Motor neuron (in vitro differentiated cells): ENCODE measurements at regions not wholly inside any gene's neighbourhood (a gene's known extent, or its start where the extent isn't known, plus 50 kb on each side); places are given as distances from the start of the nearest gene placed in this dataset.
"Not testable (repeated sequence)": the region's sequence is repeated elsewhere in the genome, so short reads cannot be mapped to it uniquely, and the experiment has no call there.

Source experiments
- ATAC-seq, 8 experiments: fragments of 200-7000 bp; cut with Tn5 transposase; replicated peaks in 6 of 8; 2 replicates each; pipeline ENCODE4 v1.8.0; 2021; ENCODE audit warnings: mild to moderate bottlenecking in 8 of 8, moderate library complexity in 8 of 8
- H3K27ac ChIP-seq, 2 donors: fragments of 250-450 bp; sonication (Bioruptor Pico); 2 replicates each; pipeline ENCODE4 v1.9.0; 2021; ENCODE audit warnings: antibody characterized with exemption in 2 of 2, mild to moderate bottlenecking in 2 of 2, moderate library complexity in 1 of 2
- H3K4me1 ChIP-seq, 2 donors: fragments of 250-450 bp; sonication (Bioruptor Pico); replicated peaks in 1 of 2; 2 replicates each; pipeline ENCODE4 v1.6.1; 2021; ENCODE audit warnings: antibody characterized with exemption in 2 of 2, mild to moderate bottlenecking in 2 of 2, moderate library complexity in 1 of 2
- H3K4me3 ChIP-seq, 5 donors: fragments of 250-450 bp; sonication (Bioruptor Pico); 2 replicates each; pipeline ENCODE4 v1.9.0; 2021; ENCODE audit warnings: antibody characterized with exemption in 5 of 5, mild to moderate bottlenecking in 5 of 5, moderate library complexity in 4 of 5
- WGBS, 10 experiments: fragments of 450-650 bp; shearing (Covaris generic); methylation state at CpG; one replicate each; pipeline ENCODE4 v1.0.0; 2022; 5-methylcytosine and 5-hydroxymethylcytosine counted together
- in situ Hi-C, 9 experiments: fragments of 400-800 bp; cut with MboI; loops; one replicate each; pipeline ENCODE4 v1.15.0; 2021; ENCODE audit warnings: low sequenced_read_pairs in 9 of 9, low pct_unique_long_range_greater_than_20kb in 2 of 9; ENCODE audit not compliant: unreplicated experiment in 9 of 9

DNA sequence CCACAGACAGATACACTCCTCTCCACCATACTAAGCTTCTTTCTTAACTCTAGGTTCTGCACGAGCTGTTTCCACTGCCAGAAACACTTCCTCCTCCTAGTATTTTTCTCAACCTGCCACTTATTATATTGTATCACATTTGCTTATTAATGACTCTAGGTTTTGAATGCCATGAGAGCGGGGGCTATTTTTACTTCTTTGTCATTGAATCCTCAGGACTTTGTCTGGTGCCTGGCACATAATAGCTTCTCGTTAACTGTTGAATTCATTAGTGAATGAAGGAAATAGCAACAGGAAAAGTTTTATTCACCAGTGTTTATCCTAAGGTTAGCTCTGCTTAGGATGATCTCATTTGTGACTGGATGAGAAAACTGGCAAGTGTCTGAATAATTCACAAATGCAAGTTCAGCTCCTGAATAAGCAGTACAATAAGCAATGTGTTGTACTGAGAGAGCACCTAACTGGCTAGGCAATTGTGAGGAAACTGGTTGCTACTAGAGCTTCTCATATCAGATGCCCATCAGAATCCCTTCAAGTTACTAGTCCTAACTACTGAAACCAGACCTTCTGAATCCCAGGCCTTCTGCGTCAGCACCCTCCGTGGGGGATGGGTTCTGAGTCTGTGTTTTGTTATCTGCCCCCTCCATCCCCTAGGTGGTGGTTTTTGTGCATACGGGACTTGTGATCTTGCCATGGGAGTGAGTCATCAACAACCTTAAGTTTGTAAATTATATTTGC lies 92.7 kb downstream of the LSMEM1 start:
- H3K27ac ChIP-seq = no peak overlapping the region
- peaks cover 0 to 3% of the 10 kb centered on the region in 2 donors for H3K4me1 ChIP-seq
- no peak overlapping the region for H3K4me3 ChIP-seq
- peak; percentile 29 to 87 (median 55) for ATAC-seq
- in situ Hi-C loops = loop anchor here in 1 of 9 experiments (25.0 kb wide), 1 partner anchor 314 kb away; no protein-coding TSS in a partner anchor
- 16 to 100% (median 67%) methylated on average over 1 to 6 of the region's 6 CpGs; no CpG with 5 or more reads in 1 of the 10 experiments for WGBS, 10 experiments

- ATAC-seq = no peak
- H3K27ac ChIP-seq = no peak overlapping the region
- in situ Hi-C loops = no loop called here
- 10 to 89% (median 60%) methylated on average over 1 of the region's 1 CpG; no CpG with 5 or more reads in 7 of the 10 experiments for WGBS, 10 experiments
- H3K4me3 ChIP-seq = no peak overlapping the region
- H3K4me1 ChIP-seq = peaks cover 0 to 3% of the 10 kb centered on the region in 2 donors
Observed at GRCh38 chr7:112575864-112576263, 95.1 kb downstream of the LSMEM1 start.

GRCh38 chr7:112579388-112579787 lies 98.6 kb downstream of the LSMEM1 start:
- Histone ChIP-seq H3K4me3 (no peak overlapping the region), H3K27ac (no peak overlapping the region), H3K4me1 (no peaks in the 10 kb centered on the region)
- no peak for ATAC-seq
- in situ Hi-C loops = no loop called here
- WGBS, 10 experiments = 24 to 100% (median 82%) methylated on average over 1 to 4 of the region's 4 CpGs

- Histone ChIP-seq H3K27ac (no peak overlapping the region), H3K4me1 (no peaks in the 10 kb centered on the region), H3K4me3 (no peak overlapping the region)
- 70 to 97% (median 87%) methylated on average over 1 to 5 of the region's 5 CpGs; no CpG with 5 or more reads in 2 of the 10 experiments for WGBS, 10 experiments
- in situ Hi-C loops = no loop called here
- no peak for ATAC-seq
Observed at GRCh38 chr7:112580717-112581435, 100.1 kb downstream of the LSMEM1 start.

DNA sequence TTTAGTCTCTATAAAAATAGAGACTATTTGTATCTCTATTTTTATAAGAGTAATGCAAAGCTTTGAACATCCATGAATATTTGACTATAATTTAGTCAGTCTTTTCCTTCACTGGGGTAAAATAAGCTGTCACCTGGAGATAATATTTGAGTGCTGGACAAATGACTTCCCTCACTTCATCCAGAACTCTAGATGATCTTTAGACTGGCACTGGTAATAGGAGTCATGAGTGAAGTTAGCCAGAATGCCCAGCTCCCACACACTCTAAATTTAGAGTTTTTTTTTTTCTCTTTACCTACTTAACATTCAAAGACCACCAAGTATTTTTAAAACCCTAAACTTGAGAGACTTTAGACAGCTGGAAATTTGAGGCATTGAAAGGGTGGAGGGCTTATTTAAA lies 100.7 kb downstream of the LSMEM1 start:
- in situ Hi-C loops = no loop called here
- Histone ChIP-seq H3K4me3 (no peak overlapping the region), H3K4me1 (no peaks in the 10 kb centered on the region), H3K27ac (no peak overlapping the region)
- no peak for ATAC-seq

DNA sequence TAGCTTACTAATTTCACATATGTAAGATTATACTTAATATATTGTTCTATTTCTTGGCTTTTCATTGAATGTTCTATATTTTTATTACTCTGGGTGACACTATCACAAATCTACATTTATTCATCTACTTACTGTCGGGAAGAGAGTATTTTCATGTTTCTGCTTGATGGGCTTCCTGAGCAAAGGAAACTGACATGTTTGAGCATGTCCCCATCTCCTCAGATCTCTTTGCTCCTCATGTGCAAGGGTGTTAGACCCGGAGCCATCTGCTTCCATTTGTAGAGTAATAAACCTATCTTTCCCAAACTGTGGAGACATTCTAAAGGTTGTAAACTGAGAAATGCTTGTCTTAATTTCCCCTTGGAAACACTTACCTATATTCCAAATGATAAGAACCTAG lies 103.5 kb downstream of the LSMEM1 start:
- ATAC-seq = no peak
- H3K4me1 ChIP-seq = no peaks in the 10 kb centered on the region
- in situ Hi-C loops = no loop called here
- no peak overlapping the region for H3K4me3 ChIP-seq
- H3K27ac ChIP-seq = no peak overlapping the region
- 4 to 100% (median 67%) methylated on average over 1 to 2 of the region's 2 CpGs; no CpG with 5 or more reads in 1 of the 10 experiments for WGBS, 10 experiments

GRCh38 chr7:112587504-112587903 lies 106.7 kb downstream of the LSMEM1 start:
- in situ Hi-C loops = no loop called here
- Histone ChIP-seq H3K27ac (no peak overlapping the region), H3K4me1 (no peaks in the 10 kb centered on the region), H3K4me3 (no peak overlapping the region)
- no peak for ATAC-seq
- WGBS, 10 experiments = 67 to 100% (median 88%) methylated on average over 1 to 3 of the region's 4 CpGs; no CpG with 5 or more reads in 3 of the 10 experiments

DNA sequence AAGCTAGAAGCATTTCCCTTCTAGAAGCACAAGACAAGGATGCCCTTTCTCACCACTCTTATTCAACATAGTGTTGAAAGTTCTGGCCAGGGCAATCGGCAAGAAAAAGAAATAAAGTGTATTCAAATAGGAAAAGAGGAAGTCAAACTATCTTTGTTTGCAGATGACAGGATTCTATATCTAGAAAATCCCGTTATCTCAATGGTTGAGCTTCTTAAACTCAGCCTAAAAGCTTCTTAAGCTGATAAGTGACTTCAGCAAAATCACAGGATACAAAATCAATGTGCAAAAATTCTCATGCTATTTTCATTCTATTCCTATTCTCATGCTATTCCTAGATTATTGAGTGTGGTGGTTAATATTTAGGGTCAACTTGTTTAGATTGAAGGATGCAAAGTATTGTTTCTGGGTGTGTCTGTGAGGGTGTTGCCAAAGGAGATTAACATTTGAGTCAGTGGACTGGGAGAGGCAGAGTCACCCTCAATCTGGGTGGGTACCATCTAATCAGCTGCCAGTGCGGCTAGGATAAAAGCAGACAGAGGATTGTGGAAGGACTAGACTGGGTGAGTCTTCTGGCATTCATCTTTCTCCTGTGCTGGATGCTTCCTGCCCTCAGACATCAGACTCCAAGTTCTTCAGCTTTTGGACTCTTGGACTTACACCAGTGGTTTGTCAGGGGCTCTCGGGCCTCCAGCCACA lies 111.9 kb downstream of the LSMEM1 start:
- H3K4me1 ChIP-seq, H3K27ac ChIP-seq, H3K4me3 ChIP-seq, in situ Hi-C loops: not testable (repeated sequence)
- WGBS, 10 experiments = 7 to 100% (median 76%) methylated on average over 1 to 4 of the region's 4 CpGs; no CpG with 5 or more reads in 1 of the 10 experiments
- peak in 1 of 8 experiments; percentile 57 for ATAC-seq

DNA sequence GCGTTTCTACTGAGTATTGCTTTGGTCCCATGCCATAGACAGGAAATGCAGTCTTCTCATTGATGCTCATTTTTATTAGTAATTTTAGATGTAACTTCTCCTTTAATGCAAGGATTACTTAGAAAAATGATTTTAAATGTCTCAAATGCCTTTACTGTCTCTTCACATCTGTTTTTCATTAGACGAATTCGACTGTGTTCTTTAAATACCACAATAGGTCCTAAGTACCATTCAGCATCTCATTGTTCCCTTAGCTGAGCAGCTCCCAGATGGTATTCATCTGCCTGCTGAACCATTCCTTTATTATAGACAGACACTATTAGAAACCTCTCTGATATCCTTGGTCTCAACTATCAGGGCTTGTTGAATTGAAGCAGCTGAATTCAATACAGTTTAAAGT lies 113.6 kb downstream of the LSMEM1 start:
- Histone ChIP-seq H3K4me3 (no peak overlapping the region), H3K27ac (no peak overlapping the region), H3K4me1 (peaks cover 0 to 4% of the 10 kb centered on the region in 2 donors)
- 0 to 79% (median 43%) methylated on average over 1 to 3 of the region's 3 CpGs for WGBS, 10 experiments
- ATAC-seq = peak in 3 of 8 experiments; percentile 18 to 33 (median 33)
- in situ Hi-C loops = no loop called here

- 0 to 100% (median 41%) methylated on average over 1 to 3 of the region's 3 CpGs for WGBS, 10 experiments
- peak in 7 of 8 experiments; percentile 59 to 91 (median 87) for ATAC-seq
- Histone ChIP-seq H3K27ac (no peak overlapping the region), H3K4me3 (no peak overlapping the region), H3K4me1 (peaks cover 0 to 4% of the 10 kb centered on the region in 2 donors)
- in situ Hi-C loops = no loop called here
Observed at GRCh38 chr7:112596260-112596659, 115.5 kb downstream of the LSMEM1 start.

DNA sequence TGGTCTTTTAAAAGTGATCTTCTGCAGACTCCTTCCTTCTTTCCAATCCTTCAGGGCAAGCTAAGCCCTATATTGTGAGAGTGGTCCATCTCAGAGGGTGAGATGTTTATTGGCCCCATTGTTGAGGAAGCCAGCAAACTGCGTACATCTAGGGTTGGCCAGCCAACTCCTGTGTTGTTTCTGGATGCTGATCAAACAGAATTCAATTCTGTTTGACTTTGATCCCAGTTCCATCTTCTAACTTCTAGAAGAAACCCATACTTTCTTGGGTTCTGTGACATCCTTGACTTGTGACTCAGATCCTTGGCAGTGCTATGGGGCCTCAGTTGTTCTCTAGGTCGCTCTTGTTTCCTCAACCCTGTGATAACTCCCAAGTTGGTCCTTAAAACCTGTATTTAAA lies 116.2 kb downstream of the LSMEM1 start:
- in situ Hi-C loops = no loop called here
- Histone ChIP-seq H3K27ac (no peak overlapping the region), H3K4me1 (peaks cover 0 to 4% of the 10 kb centered on the region in 2 donors), H3K4me3 (no peak overlapping the region)
- WGBS, 10 experiments = 7 to 100% (median 97%) methylated on average over 1 to 2 of the region's 2 CpGs; no CpG with 5 or more reads in 3 of the 10 experiments
- ATAC-seq = no peak

- no peak overlapping the region for H3K27ac ChIP-seq
- no peak overlapping the region for H3K4me3 ChIP-seq
- ATAC-seq = no peak
- WGBS, 10 experiments = no CpG with 5 or more reads among the region's 1 CpG
- in situ Hi-C loops = no loop called here
- H3K4me1 ChIP-seq = no peaks in the 10 kb centered on the region
Observed at GRCh38 chr7:112603673-112604072, 122.9 kb downstream of the LSMEM1 start.

DNA sequence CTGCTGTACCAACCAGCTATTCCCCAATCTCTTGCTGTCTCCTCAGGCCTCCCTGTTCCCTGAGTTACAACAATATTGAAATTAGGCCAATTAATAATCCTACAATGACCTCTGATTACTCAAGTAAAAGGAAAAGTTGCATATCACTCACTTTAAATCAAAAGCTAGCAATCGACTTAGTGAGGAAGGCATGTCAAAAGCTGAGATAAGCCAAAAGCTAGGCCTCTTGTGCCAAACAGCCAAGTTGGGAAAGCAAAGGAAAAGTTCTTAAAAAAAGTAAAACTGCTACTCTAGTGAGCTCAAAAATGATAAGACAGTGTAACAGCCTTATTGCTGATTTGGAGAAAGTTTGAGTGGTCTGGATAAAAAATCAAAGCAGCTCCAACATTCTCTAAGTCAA lies 129.8 kb downstream of the LSMEM1 start:
- 0 to 88% (median 66%) methylated on average over 1 of the region's 1 CpG; no CpG with 5 or more reads in 4 of the 10 experiments for WGBS, 10 experiments
- no peaks in the 10 kb centered on the region for H3K4me1 ChIP-seq
- no peak overlapping the region for H3K27ac ChIP-seq
- no peak overlapping the region for H3K4me3 ChIP-seq
- in situ Hi-C loops = no loop called here
- ATAC-seq = no peak
